NCI-H1930 (cell line): ENCODE measurements at regions not wholly inside any gene's neighbourhood (a gene's known extent, or its start where the extent isn't known, plus 50 kb on each side); places are given as distances from the start of the nearest gene placed in this dataset.
"Not testable (repeated sequence)": the region's sequence is repeated elsewhere in the genome, so short reads cannot be mapped to it uniquely, and the experiment has no call there.

Source experiments
- DNase-seq, 2 experiments: peaks; one replicate each; lab custom pipeline; 2025; lab: John Stamatoyannopoulos, UW

DNA sequence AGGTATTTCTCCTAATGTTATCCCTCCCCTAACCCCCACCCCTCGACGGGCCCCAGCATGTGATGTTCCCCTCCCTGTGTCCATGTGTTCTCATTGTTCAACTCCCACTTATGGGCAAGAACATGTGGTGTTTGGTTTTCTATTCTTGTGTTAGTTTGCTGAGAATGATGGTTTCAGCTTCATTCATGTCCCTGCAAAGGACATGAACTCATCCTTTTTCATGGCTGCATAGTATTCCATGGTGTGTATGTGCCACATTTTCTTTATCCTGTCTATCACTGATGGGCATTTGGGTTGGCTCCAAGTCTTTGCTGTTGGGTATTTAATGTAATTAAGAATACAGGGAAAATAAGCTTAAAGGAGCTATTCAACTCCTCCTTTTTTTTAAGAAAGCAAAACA, 1030.4 kb downstream of the PCDH7 start:
- DNase-seq = not testable (repeated sequence)

GRCh38 chr4:31755751-31756150, 1035.6 kb downstream of the PCDH7 start:
- no peak for DNase-seq

DNA sequence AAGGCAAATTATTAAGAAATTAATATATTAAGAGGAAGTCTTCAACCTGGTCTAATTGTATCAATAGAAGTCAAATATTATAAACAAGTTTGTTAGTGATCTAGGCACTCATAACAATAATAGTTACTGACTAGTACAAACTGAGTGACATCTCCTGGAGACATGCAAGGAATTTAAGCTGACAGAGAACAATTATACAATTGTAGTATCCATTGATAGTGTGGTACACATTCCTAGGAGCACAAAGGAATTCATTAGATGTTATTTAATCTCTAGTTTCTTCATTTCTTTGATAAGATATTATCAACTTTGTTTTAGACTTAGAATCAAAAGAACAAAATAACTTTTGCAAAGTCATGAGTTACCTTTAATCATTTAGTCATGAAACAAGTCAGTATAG, 1048.6 kb downstream of the PCDH7 start:
- DNase-seq = no peak

GRCh38 chr4:31783311-31783710, 1063.1 kb downstream of the PCDH7 start:
- DNase-seq = no peak

- DNase-seq = no peak
Observed at GRCh38 chr4:31784558-31784957, 1064.4 kb downstream of the PCDH7 start.

GRCh38 chr4:31787701-31788100, 1067.5 kb downstream of the PCDH7 start:
- no peak for DNase-seq

DNA sequence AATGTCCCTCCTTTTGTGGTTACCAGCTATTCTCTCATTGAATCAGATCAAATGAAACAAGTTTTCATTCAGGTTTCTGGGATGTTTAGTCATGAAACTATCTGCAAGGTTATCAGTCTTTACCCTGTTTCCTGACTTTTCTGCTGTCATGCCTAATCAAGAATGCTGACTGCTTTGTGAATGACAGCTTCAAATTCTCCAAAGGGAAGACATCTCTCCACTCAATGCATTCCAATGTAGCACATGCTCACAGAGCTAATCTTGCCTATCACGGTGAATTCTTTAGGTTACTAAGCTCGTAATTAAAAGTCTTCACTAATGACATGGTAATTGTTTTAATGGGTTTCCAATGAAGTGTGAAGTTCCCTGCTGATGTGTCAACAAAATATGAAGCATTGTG, 1068.5 kb downstream of the PCDH7 start:
- no peak for DNase-seq

DNA sequence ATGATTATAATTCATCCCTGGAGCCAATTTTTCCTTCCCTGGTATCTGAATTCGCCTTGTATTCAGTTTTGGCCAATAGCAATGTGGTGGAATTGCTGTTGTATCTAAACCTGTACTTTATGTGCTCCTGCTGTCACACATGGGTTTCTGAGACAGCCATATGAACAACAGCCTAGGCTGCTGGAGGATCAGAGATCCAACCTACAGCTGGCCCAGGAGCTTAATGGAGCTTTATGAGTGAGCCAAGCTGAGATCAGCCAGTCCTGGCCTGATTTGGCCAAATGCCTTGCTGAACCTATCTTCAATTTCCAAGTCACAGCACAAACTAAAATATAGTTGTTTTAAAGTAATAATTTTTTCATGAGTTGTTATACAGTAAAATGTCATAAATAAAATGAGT, 1071.5 kb downstream of the PCDH7 start:
- DNase-seq = no peak

DNA sequence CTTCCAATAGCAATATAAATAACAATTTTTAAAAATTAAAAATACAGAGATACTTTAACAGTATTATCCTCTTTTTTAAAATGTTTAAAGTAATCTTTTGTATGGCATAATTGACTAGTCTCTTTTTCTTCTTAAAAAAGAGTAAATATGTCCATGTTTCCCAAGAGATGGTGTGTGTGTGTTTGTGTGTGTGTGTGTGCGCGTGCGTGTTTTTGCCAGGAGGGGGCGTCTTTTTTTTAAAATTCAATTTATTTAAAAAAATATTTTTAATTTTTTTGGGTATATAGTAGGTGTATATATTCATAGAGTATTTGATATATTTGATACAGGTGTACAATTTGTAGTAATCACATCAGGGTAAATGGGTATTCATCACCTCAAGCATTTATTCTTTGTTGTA, 1073.7 kb downstream of the PCDH7 start:
- no peak for DNase-seq

DNA sequence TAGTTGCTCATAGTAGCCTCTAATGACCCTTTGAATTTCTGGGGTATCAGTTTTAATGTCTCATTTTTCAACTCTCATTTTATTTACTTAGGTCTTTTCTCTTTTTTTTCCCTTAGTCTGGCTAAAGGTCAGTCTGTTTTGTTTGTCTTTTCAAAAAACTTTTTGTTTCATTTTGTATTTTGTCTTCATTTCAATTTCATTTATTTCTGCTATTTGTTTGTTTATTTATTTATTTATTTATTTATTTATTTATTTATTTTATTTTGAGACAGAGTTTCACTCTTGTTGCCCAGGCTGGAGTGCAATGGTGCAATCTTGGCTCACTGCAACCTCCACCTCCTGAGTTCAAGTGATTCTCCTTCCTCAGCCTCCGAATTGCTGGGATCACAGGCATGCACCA, 1076.9 kb downstream of the PCDH7 start:
- not testable (repeated sequence) for DNase-seq

- no peak for DNase-seq
Observed at GRCh38 chr4:31803526-31804195, 1083.5 kb downstream of the PCDH7 start.

GRCh38 chr4:31807036-31807435, 1086.9 kb downstream of the PCDH7 start:
- DNase-seq = no peak

DNA sequence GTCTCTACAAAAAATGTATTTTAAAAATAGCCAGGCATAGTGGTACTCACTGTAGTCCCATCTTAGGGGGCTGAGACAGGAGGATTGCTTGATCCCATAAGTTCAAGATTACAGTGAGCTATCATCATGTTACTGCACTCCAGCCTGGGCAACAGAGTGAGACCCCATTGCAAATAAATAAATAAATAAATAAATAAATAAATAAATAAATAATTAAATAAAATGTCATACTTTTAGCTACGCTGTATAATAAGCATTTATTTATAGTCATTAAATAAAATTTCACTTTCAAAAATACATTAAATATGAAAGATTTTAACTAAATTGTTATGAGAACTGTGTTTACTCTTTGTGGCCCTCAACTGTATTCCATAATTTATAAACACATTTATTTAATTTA, 1124.2 kb downstream of the PCDH7 start:
- DNase-seq = no peak

- no peak for DNase-seq
Observed at GRCh38 chr4:31851946-31852345, 1131.8 kb downstream of the PCDH7 start.

DNA sequence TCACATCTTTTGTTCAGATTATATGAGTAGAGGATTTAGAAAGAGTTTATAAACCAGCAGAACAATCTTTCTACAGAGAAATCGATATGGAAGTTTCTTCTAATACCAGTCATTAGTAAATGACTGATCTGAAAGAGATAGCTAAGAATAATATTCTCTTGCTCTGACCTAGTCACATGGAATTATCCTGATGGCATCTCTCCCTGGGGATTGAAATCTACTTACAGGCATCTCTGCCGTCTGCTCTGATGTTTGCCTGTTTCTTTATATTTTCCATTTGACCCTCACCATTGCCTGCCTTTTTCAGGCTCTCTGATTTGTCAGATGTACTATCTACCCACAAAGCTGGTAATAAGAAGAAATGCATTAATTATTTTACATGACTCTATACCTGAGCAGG, 1157.3 kb downstream of the PCDH7 start:
- DNase-seq = no peak

DNA sequence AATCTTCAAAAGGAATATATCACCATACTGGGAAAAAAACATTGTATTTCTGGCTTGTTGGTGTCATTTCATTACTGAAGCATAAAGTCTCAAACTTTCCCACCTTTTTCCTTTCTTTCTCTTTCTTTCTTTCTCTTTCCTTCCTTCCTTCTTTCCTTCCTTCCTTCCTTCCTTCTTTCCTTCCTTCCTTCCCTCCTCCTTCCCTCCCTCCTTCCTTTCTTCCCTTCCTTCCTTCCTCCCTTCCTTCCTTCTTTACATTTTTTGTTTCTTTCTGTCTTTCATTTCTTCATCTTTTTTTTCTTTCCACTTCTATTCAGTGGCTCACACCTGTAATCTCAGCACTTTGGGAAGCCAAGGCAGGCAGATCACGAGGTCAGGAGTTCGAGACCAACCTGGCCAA, 1160.7 kb downstream of the PCDH7 start:
- DNase-seq = not testable (repeated sequence)

GRCh38 chr4:31896349-31896748, 1176.2 kb downstream of the PCDH7 start:
- DNase-seq = no peak

DNA sequence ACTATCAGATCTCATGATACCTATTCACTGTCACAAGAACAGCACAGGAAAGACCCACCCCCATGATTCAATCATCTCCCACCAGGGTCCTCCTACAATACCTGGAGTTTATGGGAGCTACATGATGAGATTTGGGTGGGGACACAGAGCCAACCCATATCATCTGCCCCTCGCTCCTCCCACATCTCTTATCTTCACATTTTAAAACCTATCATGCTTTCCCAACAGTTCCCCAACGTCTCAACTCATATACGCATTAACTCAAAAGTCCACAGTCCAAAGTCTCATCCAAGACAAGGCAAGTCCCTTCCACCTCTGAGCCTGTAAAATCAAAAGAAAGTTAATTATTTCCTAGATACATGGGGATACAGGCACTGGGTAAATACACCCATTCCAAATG, 1185.2 kb downstream of the PCDH7 start:
- DNase-seq = no peak

- no peak for DNase-seq
Observed at GRCh38 chr4:31908261-31908660, 1188.1 kb downstream of the PCDH7 start.

- DNase-seq = no peak
Observed at GRCh38 chr4:31917334-31917733, 1197.2 kb downstream of the PCDH7 start.

DNA sequence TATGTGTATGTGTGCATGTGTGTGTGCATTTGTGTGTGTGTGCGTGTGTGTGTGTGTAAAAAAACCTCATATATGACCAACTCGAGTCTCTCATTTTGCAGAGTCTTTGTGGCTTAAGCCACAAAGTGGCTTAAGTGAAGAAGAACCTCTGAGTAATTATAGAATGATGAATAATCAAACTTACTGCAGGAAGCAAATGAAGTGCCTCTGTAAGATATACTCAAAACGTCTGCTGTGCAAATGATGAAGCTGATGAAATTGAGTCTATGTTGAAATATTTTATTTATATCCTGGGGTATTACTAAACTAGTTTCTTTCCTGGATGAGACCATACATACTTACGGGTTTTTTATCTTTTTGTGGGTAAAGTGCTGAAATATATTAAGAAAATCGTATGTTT, 1198.7 kb downstream of the PCDH7 start:
- no peak for DNase-seq

DNA sequence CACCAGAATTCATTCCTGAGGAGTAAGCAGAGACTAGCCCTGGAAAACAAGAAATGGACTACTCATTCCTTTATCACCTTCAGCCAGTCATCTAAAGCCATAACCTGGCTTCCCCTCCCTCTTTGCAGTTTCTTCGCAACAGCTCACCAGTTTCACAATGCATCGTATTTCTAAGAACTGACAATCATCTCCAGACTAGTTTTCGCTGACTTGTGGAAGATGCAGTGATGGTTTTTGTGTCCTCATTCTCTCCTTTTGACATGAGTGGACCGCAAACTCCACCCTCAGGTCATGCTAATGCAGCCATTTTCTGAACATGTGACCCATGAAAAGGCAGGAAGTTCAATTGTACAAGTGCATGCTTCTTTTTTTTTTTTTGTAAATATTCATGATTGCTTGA, 1203.5 kb downstream of the PCDH7 start:
- DNase-seq = no peak

DNA sequence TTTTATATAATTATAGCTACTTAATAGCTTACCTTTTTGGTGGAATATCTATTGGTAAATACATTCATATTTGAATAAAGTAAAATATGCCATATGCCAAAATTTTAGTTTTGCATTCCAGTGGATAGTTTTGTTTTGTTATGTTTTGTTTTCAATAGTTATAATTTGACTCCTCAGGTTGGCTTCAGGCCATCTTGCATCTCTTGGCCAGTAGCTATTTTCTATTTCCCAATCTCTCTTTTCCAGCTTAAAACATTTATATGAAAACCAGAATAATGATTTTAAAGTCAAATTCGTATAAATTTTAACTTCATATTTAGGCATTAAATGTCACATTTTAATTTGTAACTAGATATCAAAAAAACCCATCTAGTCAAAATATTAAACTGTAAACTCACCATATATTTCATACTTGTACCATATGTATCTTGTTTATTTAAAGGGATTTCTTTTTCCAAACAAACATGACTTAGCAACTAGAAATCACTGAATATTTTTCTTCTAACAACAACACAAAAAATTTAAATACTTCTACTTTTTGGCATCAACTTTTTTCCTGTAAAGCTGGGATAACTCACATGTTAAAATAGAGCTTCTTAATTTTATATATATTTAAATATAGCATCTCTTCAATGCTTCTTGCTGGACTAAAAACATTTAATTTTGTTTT, 1209.6 kb downstream of the PCDH7 start:
- no peak for DNase-seq

GRCh38 chr4:31946456-31946855, 1226.3 kb downstream of the PCDH7 start:
- DNase-seq = no peak
